Smooth muscle cell (in vitro differentiated cells): ENCODE measurements at regions not wholly inside any gene's neighbourhood (a gene's known extent, or its start where the extent isn't known, plus 50 kb on each side); places are given as distances from the start of the nearest gene placed in this dataset.
"Not testable (repeated sequence)": the region's sequence is repeated elsewhere in the genome, so short reads cannot be mapped to it uniquely, and the experiment has no call there.

Source experiments
- DNase-seq: peaks from one replicate; lab custom pipeline; 2025; ENCODE audit not compliant: unreplicated experiment; lab: John Stamatoyannopoulos, UW
- H2AFZ ChIP-seq: fragments of 200-600 bp; sonication (generic); 2 replicates; pipeline ENCODE4 v1.6.0; 2016; ENCODE audit warnings: antibody characterized with exemption, low read depth, mild to moderate bottlenecking
- H3F3A ChIP-seq: fragments of 200-600 bp; sonication (generic); 2 replicates; pipeline ENCODE4 v1.6.0; 2017; ENCODE audit warnings: antibody characterized with exemption, low read depth
- H3K27ac ChIP-seq: fragments of 200-600 bp; sonication (generic); 2 replicates; pipeline ENCODE4 v1.5.1; 2016; ENCODE audit warnings: low read depth, mild to moderate bottlenecking
- H3K27me3 ChIP-seq: fragments of 200-600 bp; sonication (generic); 2 replicates; pipeline ENCODE4 v1.6.1; 2016; ENCODE audit warnings: low read depth, mild to moderate bottlenecking
- H3K36me3 ChIP-seq: fragments of 200-600 bp; sonication (generic); 2 replicates; pipeline ENCODE4 v1.5.1; 2016; ENCODE audit warnings: low read depth
- H3K4me1 ChIP-seq: fragments of 200-600 bp; sonication (generic); 2 replicates; pipeline ENCODE4 v1.5.1; 2016; ENCODE audit warnings: low read depth
- H3K4me2 ChIP-seq: fragments of 200-600 bp; sonication (generic); 2 replicates; pipeline ENCODE4 v1.6.0; 2016; ENCODE audit warnings: mild to moderate bottlenecking
- H3K4me3 ChIP-seq: fragments of 200-600 bp; sonication (generic); 2 replicates; pipeline ENCODE4 v1.5.1; 2016; ENCODE audit warnings: mild to moderate bottlenecking
- H3K79me2 ChIP-seq: fragments of 200-600 bp; sonication (generic); 2 replicates; pipeline ENCODE4 v1.6.0; 2016; ENCODE audit warnings: low read depth, mild to moderate bottlenecking
- H3K9ac ChIP-seq: fragments of 200-600 bp; sonication (generic); 2 replicates; pipeline ENCODE4 v1.6.0; 2016; ENCODE audit warnings: low read depth
- H3K9me3 ChIP-seq: fragments of 200-600 bp; sonication (generic); replicated peaks from 2 replicates; pipeline ENCODE4 v1.5.1; 2016; ENCODE audit warnings: low read depth
- H4K20me1 ChIP-seq: fragments of 200-600 bp; sonication (generic); 2 replicates; pipeline ENCODE4 v1.6.0; 2016; ENCODE audit warnings: low read depth
- WGBS: methylation state at CpG from one replicate; pipeline ENCODE4 v1.1.7; 2016; ENCODE audit warnings: low lambda C conversion rate; 5-methylcytosine and 5-hydroxymethylcytosine counted together
- TF ChIP-seq, protein P1 (sequence below): fragments of 200-600 bp; sonication (generic); IDR thresholded peaks from 2 replicates; pipeline ENCODE4 v1.5.1; 2017; ENCODE audit warnings: borderline replicate concordance, mild to moderate bottlenecking, antibody characterized with exemption; ENCODE audit not compliant: insufficient read depth, poor library complexity, severe bottlenecking

DNA sequence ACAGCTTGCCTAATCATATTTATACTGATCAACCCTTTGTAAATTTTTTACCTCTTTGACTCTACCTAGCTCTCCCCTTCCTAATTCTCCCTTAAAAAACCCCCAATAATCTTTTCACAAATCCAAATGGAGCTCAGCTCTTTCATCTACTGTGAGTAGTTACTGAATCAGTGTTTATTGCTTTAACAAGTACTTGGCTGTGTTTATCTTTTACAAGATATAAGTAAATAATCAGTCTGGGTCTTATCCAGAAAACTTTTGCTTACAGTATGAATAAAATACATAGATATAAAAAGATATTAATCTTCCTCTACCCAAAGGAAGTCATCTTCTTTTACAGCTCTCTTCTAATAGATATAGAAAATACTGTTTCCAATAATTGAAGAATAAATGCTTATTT is 366.4 kb downstream of the RAP2B start:
- Histone ChIP-seq H3K4me3 (no peak overlapping the region), H4K20me1 (no peaks in the 10 kb centered on the region), H3F3A (no peaks in the 10 kb centered on the region), H2AFZ (peak overlapping the region; percentile 77), H3K27me3 (no peaks in the 10 kb centered on the region), H3K79me2 (no peaks in the 10 kb centered on the region), H3K36me3 (no peaks in the 10 kb centered on the region), H3K27ac (no peak overlapping the region), H3K4me2 (peak overlapping the region; percentile 46), H3K4me1 (no peaks in the 10 kb centered on the region), H3K9me3 (no peaks in the 10 kb centered on the region), H3K9ac (no peak overlapping the region)
- no peak for DNase-seq
- TF ChIP-seq, protein P1, sequence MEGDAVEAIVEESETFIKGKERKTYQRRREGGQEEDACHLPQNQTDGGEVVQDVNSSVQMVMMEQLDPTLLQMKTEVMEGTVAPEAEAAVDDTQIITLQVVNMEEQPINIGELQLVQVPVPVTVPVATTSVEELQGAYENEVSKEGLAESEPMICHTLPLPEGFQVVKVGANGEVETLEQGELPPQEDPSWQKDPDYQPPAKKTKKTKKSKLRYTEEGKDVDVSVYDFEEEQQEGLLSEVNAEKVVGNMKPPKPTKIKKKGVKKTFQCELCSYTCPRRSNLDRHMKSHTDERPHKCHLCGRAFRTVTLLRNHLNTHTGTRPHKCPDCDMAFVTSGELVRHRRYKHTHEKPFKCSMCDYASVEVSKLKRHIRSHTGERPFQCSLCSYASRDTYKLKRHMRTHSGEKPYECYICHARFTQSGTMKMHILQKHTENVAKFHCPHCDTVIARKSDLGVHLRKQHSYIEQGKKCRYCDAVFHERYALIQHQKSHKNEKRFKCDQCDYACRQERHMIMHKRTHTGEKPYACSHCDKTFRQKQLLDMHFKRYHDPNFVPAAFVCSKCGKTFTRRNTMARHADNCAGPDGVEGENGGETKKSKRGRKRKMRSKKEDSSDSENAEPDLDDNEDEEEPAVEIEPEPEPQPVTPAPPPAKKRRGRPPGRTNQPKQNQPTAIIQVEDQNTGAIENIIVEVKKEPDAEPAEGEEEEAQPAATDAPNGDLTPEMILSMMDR, result no peak

DNA sequence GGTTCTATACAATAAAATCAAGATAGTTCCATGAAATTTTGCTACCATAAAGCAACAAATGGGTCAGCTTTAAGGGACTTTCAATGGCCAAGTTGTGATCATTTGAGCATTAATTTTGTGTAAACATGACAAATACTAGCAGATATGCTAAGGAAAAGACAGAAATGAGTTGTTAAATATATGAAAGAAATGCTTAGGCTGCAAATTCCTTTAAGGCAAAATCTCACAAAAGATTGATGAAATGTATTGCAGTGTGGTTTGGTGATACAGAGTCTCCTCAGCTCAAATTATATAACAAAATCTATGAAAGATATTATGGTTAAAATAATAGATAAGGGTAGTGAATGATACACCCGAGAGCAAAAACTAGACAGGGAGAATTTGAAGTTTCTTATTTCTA is 377.2 kb downstream of the RAP2B start:
- Histone ChIP-seq H4K20me1 (no peaks in the 10 kb centered on the region), H3K79me2 (no peaks in the 10 kb centered on the region), H3K27me3 (no peaks in the 10 kb centered on the region), H3K9ac (no peak overlapping the region), H3K4me1 (no peaks in the 10 kb centered on the region), H3K9me3 (no peaks in the 10 kb centered on the region), H2AFZ (peak overlapping the region; percentile 23), H3K36me3 (no peaks in the 10 kb centered on the region), H3K4me3 (no peak overlapping the region), H3F3A (no peaks in the 10 kb centered on the region), H3K4me2 (no peak overlapping the region), H3K27ac (no peak overlapping the region)
- TF ChIP-seq, protein P1, result no peak
- DNase-seq, result no peak
- 90% methylated on average over 1 of the region's 1 CpG for WGBS

DNA sequence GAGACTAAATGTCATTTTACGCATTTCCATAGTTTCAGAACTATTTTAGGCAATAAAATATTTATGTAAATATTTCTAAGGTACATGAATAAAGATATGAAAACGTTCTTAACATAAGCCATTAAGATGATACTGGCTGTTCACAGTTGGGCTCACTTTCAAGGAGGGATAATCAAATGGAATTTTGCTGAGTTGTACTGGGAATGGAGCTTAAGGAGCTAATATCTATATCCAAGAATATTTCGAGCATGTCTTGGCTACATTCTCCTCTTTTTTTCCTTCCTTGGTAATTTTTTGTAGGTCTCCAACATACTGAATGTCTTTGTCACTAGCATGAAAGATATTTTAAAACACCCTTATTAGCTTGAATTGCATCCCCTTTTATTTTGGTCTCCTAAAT is 383.4 kb downstream of the RAP2B start:
- no peaks in the 10 kb centered on the region for H4K20me1 ChIP-seq
- no peaks in the 10 kb centered on the region for H3K27me3 ChIP-seq
- peak overlapping the region; percentile 24 for H2AFZ ChIP-seq
- DNase-seq, result no peak
- TF ChIP-seq, protein P1, result no peak
- H3K9ac ChIP-seq, result no peak overlapping the region
- H3K4me2 ChIP-seq, result no peak overlapping the region
- WGBS, result 60% methylated on average over 3 of the region's 3 CpGs
- no peaks in the 10 kb centered on the region for H3K9me3 ChIP-seq
- no peak overlapping the region for H3K27ac ChIP-seq
- H3K4me3 ChIP-seq, result no peak overlapping the region
- no peaks in the 10 kb centered on the region for H3K36me3 ChIP-seq
- H3K4me1 ChIP-seq, result no peaks in the 10 kb centered on the region
- H3F3A ChIP-seq, result no peaks in the 10 kb centered on the region
- H3K79me2 ChIP-seq, result no peaks in the 10 kb centered on the region

DNA sequence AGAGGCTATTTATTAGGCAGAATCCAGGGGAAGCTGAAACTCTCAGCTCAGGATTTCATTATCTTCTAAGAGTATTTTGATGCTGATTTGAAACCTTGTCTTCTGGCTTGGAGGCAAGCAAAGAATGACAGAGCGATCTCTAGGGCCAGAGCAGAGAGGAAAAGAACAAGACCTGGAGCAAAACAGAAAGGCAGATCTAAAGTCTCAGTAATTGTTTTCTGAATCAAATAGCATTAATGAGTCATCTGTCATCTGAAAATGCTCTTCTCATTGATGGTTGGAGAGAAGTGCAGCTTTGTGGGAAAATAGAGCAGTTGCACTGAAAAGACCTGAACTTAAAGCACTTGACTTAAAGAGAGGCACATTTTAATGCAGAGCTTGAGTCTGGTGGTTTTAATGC is 385.9 kb downstream of the RAP2B start:
- H3K9ac ChIP-seq, result no peak overlapping the region
- no peak overlapping the region for H3K4me2 ChIP-seq
- H3K4me1 ChIP-seq, result no peaks in the 10 kb centered on the region
- no peak overlapping the region for H3K4me3 ChIP-seq
- DNase-seq, result no peak
- H3F3A ChIP-seq, result no peaks in the 10 kb centered on the region
- no peaks in the 10 kb centered on the region for H3K36me3 ChIP-seq
- H3K27ac ChIP-seq, result no peak overlapping the region
- WGBS, result 84% methylated on average over 1 of the region's 1 CpG
- H3K9me3 ChIP-seq, result no peaks in the 10 kb centered on the region
- peak overlapping the region; percentile 46 for H2AFZ ChIP-seq
- H3K27me3 ChIP-seq, result no peaks in the 10 kb centered on the region
- no peaks in the 10 kb centered on the region for H3K79me2 ChIP-seq
- TF ChIP-seq, protein P1, result no peak
- no peaks in the 10 kb centered on the region for H4K20me1 ChIP-seq

DNA sequence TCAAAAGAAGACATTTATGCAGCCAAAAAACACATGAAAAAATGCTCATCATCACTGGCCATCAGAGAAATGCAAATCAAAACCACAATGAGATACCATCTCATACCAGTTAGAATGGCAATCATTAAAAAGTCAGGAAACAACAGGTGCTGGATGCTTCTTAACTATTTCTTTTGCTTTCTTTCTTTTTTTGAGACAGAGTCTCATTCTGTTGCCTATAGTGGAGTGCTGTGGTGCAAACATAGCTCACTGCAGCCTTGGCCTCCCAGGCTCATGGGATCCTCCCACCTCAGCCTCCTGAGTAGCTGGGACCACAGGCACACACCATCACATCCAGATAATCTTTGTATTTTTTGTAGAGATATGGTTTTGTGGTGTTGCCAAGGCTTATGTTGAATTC is 387.7 kb downstream of the RAP2B start:
- not testable (repeated sequence) for H2AFZ ChIP-seq, H3K27me3 ChIP-seq, H3K9ac ChIP-seq, DNase-seq, H3K36me3 ChIP-seq, H4K20me1 ChIP-seq, H3F3A ChIP-seq, H3K4me3 ChIP-seq, H3K79me2 ChIP-seq, H3K4me1 ChIP-seq, H3K27ac ChIP-seq, H3K4me2 ChIP-seq, H3K9me3 ChIP-seq
